Body of pancreas (tissue), 4 donors: ENCODE measurements at regions not wholly inside any gene's neighbourhood (a gene's known extent, or its start where the extent isn't known, plus 50 kb on each side); places are given as distances from the start of the nearest gene placed in this dataset.

Source experiments
- ATAC-seq: fragments of 150-250 bp; one replicate; pipeline ENCODE4 v1.9.1; 2016
- DNase-seq, 4 donors: peaks; one replicate each; pipeline ENCODE4 v3.0.0-alpha.2; 2019
- H3K27ac ChIP-seq, 4 donors: fragments of 200-600 bp; sonication (generic); 1 replicate in 3 of 4; 2 replicates in 1 of 4; pipeline versions ENCODE4 v1.5.1 to v1.6.1; 2016 to 2019; ENCODE audit warnings: mild to moderate bottlenecking in 1 of 4, mixed read lengths in 1 of 4, moderate library complexity in 1 of 4
- H3K27me3 ChIP-seq, 2 donors: fragments of 200-600 bp; sonication (generic); one replicate each; pipeline ENCODE4 v1.6.0; 2016; ENCODE audit warnings: mild to moderate bottlenecking in 1 of 2
- H3K36me3 ChIP-seq, 2 donors: fragments of 200-600 bp; sonication (generic); replicated peaks in 1 of 2; 2 replicates each; pipeline ENCODE4 v1.5.1; 2016; ENCODE audit warnings: low read depth in 2 of 2; ENCODE audit not compliant: insufficient read depth in 1 of 2
- H3K4me1 ChIP-seq: fragments of 200-600 bp; sonication (generic); one replicate; pipeline ENCODE4 v1.6.0; 2016
- H3K4me3 ChIP-seq, 2 donors: fragments of 200-600 bp; sonication (generic); 1 replicate in 1 of 2; 2 replicates in 1 of 2; pipeline ENCODE4 v1.5.1; 2016 to 2019
- H3K9me3 ChIP-seq, 3 donors: fragments of 200-600 bp; sonication (generic); 1 replicate in 2 of 3; 2 replicates in 1 of 3; pipeline ENCODE4 v1.5.1; 2016
- CTCF ChIP-seq, 7 experiments: fragments of 450-650 bp in 4 of 7; fragments of 200-600 bp in 3 of 7; sonication (generic) in 3 of 7; IDR thresholded peaks; one replicate each; pipeline ENCODE4 v1.5.1; 2016 to 2019; ENCODE audit warnings: antibody characterized with exemption in 7 of 7
- POLR2A ChIP-seq, 3 donors: fragments of 450-650 bp; IDR thresholded peaks; one replicate each; pipeline ENCODE4 v1.6.1; 2016; ENCODE audit warnings: antibody characterized with exemption in 3 of 3, mild to moderate bottlenecking in 2 of 3
- WGBS, 2 donors: methylation state at CpG; one replicate each; pipeline ENCODE4 v1.1.5; 2017; 5-methylcytosine and 5-hydroxymethylcytosine counted together
- intact Hi-C: fragments of 100-400 bp; cut with DNase I; formaldehyde crosslinking; loops from one replicate; pipeline ENCODE4 v1.15.1; 2023

GRCh38 chr5:128014578-128014977 lies 69.0 kb upstream of the SLC12A2 start:
- Histone ChIP-seq H3K4me1 (no peaks in the 10 kb centered on the region), H3K9me3 (no peaks in the 10 kb centered on the region), H3K36me3 (no peaks in the 10 kb centered on the region), H3K27me3 (no peaks in the 10 kb centered on the region), H3K4me3 (no peak overlapping the region), H3K27ac (no peak overlapping the region)
- DNase-seq (no peak), ATAC-seq (no peak)
- WGBS, 2 donors, result 58 to 64% methylated on average over 2 of the region's 2 CpGs
- no peak for TF ChIP-seq CTCF (IDR thresholded peaks at IDR 0.05)
- no peak for TF ChIP-seq POLR2A (IDR thresholded peaks at IDR 0.05)
- intact Hi-C loops, result no loop called here

GRCh38 chr5:128015478-128015877 lies 68.1 kb upstream of the SLC12A2 start:
- no peak for TF ChIP-seq POLR2A (IDR thresholded peaks at IDR 0.05)
- no peak for TF ChIP-seq CTCF (IDR thresholded peaks at IDR 0.05)
- no peaks in the 10 kb centered on the region for H3K27me3 ChIP-seq
- H3K27ac ChIP-seq, result no peak overlapping the region
- no peaks in the 10 kb centered on the region for H3K36me3 ChIP-seq
- ATAC-seq, result no peak
- intact Hi-C loops, result no loop called here
- H3K9me3 ChIP-seq, result no peaks in the 10 kb centered on the region
- H3K4me1 ChIP-seq, result no peaks in the 10 kb centered on the region
- no peak overlapping the region for H3K4me3 ChIP-seq
- 66 to 74% methylated on average over 1 of the region's 1 CpG for WGBS, 2 donors
- DNase-seq, result no peak

GRCh38 chr5:128015978-128016377 lies 67.6 kb upstream of the SLC12A2 start:
- Histone ChIP-seq H3K4me3 (no peak overlapping the region), H3K27ac (no peak overlapping the region), H3K4me1 (no peaks in the 10 kb centered on the region), H3K27me3 (no peaks in the 10 kb centered on the region), H3K9me3 (no peaks in the 10 kb centered on the region), H3K36me3 (no peaks in the 10 kb centered on the region)
- ATAC-seq (no peak), DNase-seq (no peak)
- TF ChIP-seq CTCF (IDR thresholded peaks at IDR 0.05) (no peak), POLR2A (IDR thresholded peaks at IDR 0.05) (no peak)
- 94% methylated on average over 1 of the region's 1 CpG for WGBS, 2 donors
- intact Hi-C loops, result no loop called here

GRCh38 chr5:128019391-128019790 lies 64.2 kb upstream of the SLC12A2 start:
- H3K4me1 ChIP-seq, result no peaks in the 10 kb centered on the region
- no peaks in the 10 kb centered on the region for H3K9me3 ChIP-seq
- intact Hi-C loops, result no loop called here
- ATAC-seq, result no peak
- no peak overlapping the region for H3K27ac ChIP-seq
- no peak for DNase-seq
- WGBS, 2 donors, result 79 to 100% methylated on average over 1 of the region's 1 CpG
- no peaks in the 10 kb centered on the region for H3K36me3 ChIP-seq
- TF ChIP-seq CTCF (IDR thresholded peaks at IDR 0.05) (no peak), POLR2A (IDR thresholded peaks at IDR 0.05) (no peak)
- H3K4me3 ChIP-seq, result no peak overlapping the region
- H3K27me3 ChIP-seq, result no peaks in the 10 kb centered on the region

GRCh38 chr5:128020012-128020411 lies 63.6 kb upstream of the SLC12A2 start:
- intact Hi-C loops, result no loop called here
- Histone ChIP-seq H3K27me3 (no peaks in the 10 kb centered on the region), H3K4me1 (no peaks in the 10 kb centered on the region), H3K9me3 (no peaks in the 10 kb centered on the region), H3K36me3 (no peaks in the 10 kb centered on the region), H3K4me3 (no peak overlapping the region), H3K27ac (no peak overlapping the region)
- DNase-seq (no peak), ATAC-seq (no peak)
- TF ChIP-seq CTCF (IDR thresholded peaks at IDR 0.05) (no peak), POLR2A (IDR thresholded peaks at IDR 0.05) (no peak)
- WGBS, 2 donors, result 86 to 89% methylated on average over 1 of the region's 1 CpG
